IMR-90 (cell line): ENCODE measurements at regions not wholly inside any gene's neighbourhood (a gene's known extent, or its start where the extent isn't known, plus 50 kb on each side); places are given as distances from the start of the nearest gene placed in this dataset.
"Not testable (repeated sequence)": the region's sequence is repeated elsewhere in the genome, so short reads cannot be mapped to it uniquely, and the experiment has no call there.

ENCODE experiments used
- ATAC-seq: fragments of 200-7000 bp; cut with Tn5 transposase; 2 replicates; pipeline ENCODE4 v1.9.1; 2020; ENCODE audit warnings: low read depth, mild to moderate bottlenecking, moderate library complexity
- BruUV-seq: library from RNA; stranded (reverse); fragments of 400-500 nt; replicated peaks from 2 replicates; lab custom pipeline; 2021; lab: Mats Ljungman, UMichigan
- CTCF ChIA-PET: fragments of 300-600 bp; formaldehyde crosslinking; extraction: SDS; loops from one replicate; lab custom pipeline; 2021; ENCODE audit warnings: antibody characterized with exemption; lab: Yijun Ruan, JAX
- POLR2A ChIA-PET: fragments of 300-600 bp; sonication (Branson Sonifier 250); formaldehyde crosslinking; loops from one replicate; lab custom pipeline; 2022; ENCODE audit warnings: antibody characterized with exemption; ENCODE audit not compliant: unreplicated experiment; lab: Charles Lee
- DNase-seq: peaks from one replicate; pipeline ENCODE4 v3.0.0; 2013
- H2AFZ ChIP-seq: replicated peaks from 2 replicates; pipeline ENCODE3; 2013; ENCODE audit warnings: low read length, mild to moderate bottlenecking; ENCODE audit not compliant: poor library complexity
- H2AK5ac ChIP-seq: 2 replicates; pipeline ENCODE4 v1.6.1; 2013; ENCODE audit warnings: low read depth, low read length, inconsistent platforms
- H2AK9ac ChIP-seq: replicated peaks from 2 replicates; pipeline ENCODE3; 2013; ENCODE audit warnings: mild to moderate bottlenecking, low read depth, low read length, moderate library complexity; ENCODE audit not compliant: poor library complexity
- H2BK120ac ChIP-seq: 2 replicates; pipeline ENCODE4 v1.6.1; 2013; ENCODE audit warnings: low read depth, low read length, inconsistent platforms
- H2BK15ac ChIP-seq: 3 replicates; pipeline ENCODE4 v1.6.1; 2013; ENCODE audit warnings: low read depth, low read length, inconsistent platforms
- H2BK20ac ChIP-seq: 2 replicates; pipeline ENCODE4 v1.6.1; 2013; ENCODE audit warnings: low read depth, mild to moderate bottlenecking, inconsistent platforms, low read length, moderate library complexity
- H2BK5ac ChIP-seq: 2 replicates; pipeline ENCODE4 v1.6.1; 2013; ENCODE audit warnings: mild to moderate bottlenecking, low read depth, low read length, inconsistent platforms; ENCODE audit not compliant: poor library complexity, severe bottlenecking
- H3K14ac ChIP-seq: replicated peaks from 2 replicates; pipeline ENCODE4 v1.6.1; 2013; ENCODE audit warnings: low read depth, low read length, inconsistent platforms
- H3K18ac ChIP-seq: 2 replicates; pipeline ENCODE4 v1.6.1; 2013; ENCODE audit warnings: low read depth, low read length, control low read depth
- H3K23ac ChIP-seq: 2 replicates; pipeline ENCODE4 v1.6.1; 2013; ENCODE audit warnings: low read depth, low read length, inconsistent platforms
- H3K27ac ChIP-seq: 2 replicates; pipeline ENCODE4 v1.5.1; 2013; ENCODE audit warnings: mild to moderate bottlenecking, control low read depth, low read length; ENCODE audit not compliant: insufficient read depth
- H3K27me3 ChIP-seq: 2 replicates; pipeline ENCODE4 v1.6.1; 2013; ENCODE audit warnings: low read length; ENCODE audit not compliant: control insufficient read depth, insufficient read depth
- H3K36me3 ChIP-seq: 2 replicates; pipeline ENCODE4 v1.6.1; 2013; ENCODE audit warnings: low read length, mixed read lengths; ENCODE audit not compliant: control insufficient read depth, insufficient read depth
- H3K4ac ChIP-seq: 2 replicates; pipeline ENCODE4 v1.6.1; 2013; ENCODE audit warnings: low read depth, low read length, inconsistent platforms
- H3K4me1 ChIP-seq: 2 replicates; pipeline ENCODE4 v1.6.1; 2013; ENCODE audit warnings: low read length, mixed read lengths; ENCODE audit not compliant: control insufficient read depth, insufficient read depth
- H3K4me2 ChIP-seq: 2 replicates; pipeline ENCODE4 v1.6.1; 2013; ENCODE audit warnings: low read depth, mild to moderate bottlenecking, control low read depth, low read length, moderate library complexity
- H3K4me3 ChIP-seq: 2 replicates; pipeline ENCODE4 v1.5.1; 2013; ENCODE audit warnings: low read depth, mild to moderate bottlenecking, control low read depth, low read length, moderate library complexity; ENCODE audit not compliant: insufficient read depth
- H3K56ac ChIP-seq: 2 replicates; pipeline ENCODE4 v1.6.1; 2013; ENCODE audit warnings: low read length, inconsistent platforms; ENCODE audit not compliant: insufficient read depth; ENCODE audit errors: extremely low read depth
- H3K79me1 ChIP-seq, 2 experiments: 2 replicates each; pipeline ENCODE4 v1.6.1; 2013; ENCODE audit warnings: low read length in 2 of 2, inconsistent platforms in 1 of 2, low read depth in 1 of 2
- H3K9ac ChIP-seq: 2 replicates; pipeline ENCODE4 v1.6.1; 2013; ENCODE audit warnings: low read depth, low read length, control low read depth
- H3K9me1 ChIP-seq: 2 replicates; pipeline ENCODE4 v1.6.1; 2013; ENCODE audit warnings: low read length, inconsistent platforms; ENCODE audit not compliant: insufficient read depth
- H3K9me3 ChIP-seq: 2 replicates; pipeline ENCODE4 v1.6.1; 2013; ENCODE audit warnings: low read length; ENCODE audit not compliant: control insufficient read depth, insufficient read depth
- H4K20me1 ChIP-seq: 2 replicates; pipeline ENCODE4 v1.6.1; 2013; ENCODE audit warnings: low read length, inconsistent platforms; ENCODE audit not compliant: insufficient read depth
- H4K5ac ChIP-seq: 2 replicates; pipeline ENCODE4 v1.6.1; 2013; ENCODE audit warnings: mild to moderate bottlenecking, low read depth, low read length, control low read depth
- H4K8ac ChIP-seq, 2 experiments: 2 replicates each; pipeline ENCODE4 v1.6.1; 2013; ENCODE audit warnings: low read depth in 2 of 2, low read length in 2 of 2, control low read depth in 1 of 2, inconsistent platforms in 1 of 2
- H4K91ac ChIP-seq: 2 replicates; pipeline ENCODE4 v1.6.1; 2013; ENCODE audit warnings: low read depth, low read length, inconsistent platforms; ENCODE audit not compliant: insufficient read depth
- WGBS, 2 experiments: methylation state at CpG; one replicate each; pipeline versions ENCODE4 v1.1.5 to v1.1.7; 2013; ENCODE audit warnings: missing lambda C conversion rate in 2 of 2; ENCODE audit not compliant: insufficient read length in 1 of 2; ENCODE audit errors: extremely low coverage in 2 of 2; 5-methylcytosine and 5-hydroxymethylcytosine counted together
- dilution Hi-C: fragments of 300-500 bp; cut with HindIII; formaldehyde crosslinking; loops from one replicate; pipeline ENCODE4 v1.14.3; 2018; ENCODE audit warnings: low sequenced_read_pairs; ENCODE audit not compliant: unreplicated experiment
- in situ Hi-C: fragments of 300-500 bp; cut with MboI; formaldehyde crosslinking; loops from 3 replicates; pipeline ENCODE4 v1.14.3; 2019; ENCODE audit warnings: low sequenced_read_pairs, inconsistent platforms, mixed read lengths
- intact Hi-C: fragments of 100-400 bp; cut with micrococcal nuclease; formaldehyde crosslinking; loops from 2 replicates; pipeline ENCODE4 v1.10.0; 2022

DNA sequence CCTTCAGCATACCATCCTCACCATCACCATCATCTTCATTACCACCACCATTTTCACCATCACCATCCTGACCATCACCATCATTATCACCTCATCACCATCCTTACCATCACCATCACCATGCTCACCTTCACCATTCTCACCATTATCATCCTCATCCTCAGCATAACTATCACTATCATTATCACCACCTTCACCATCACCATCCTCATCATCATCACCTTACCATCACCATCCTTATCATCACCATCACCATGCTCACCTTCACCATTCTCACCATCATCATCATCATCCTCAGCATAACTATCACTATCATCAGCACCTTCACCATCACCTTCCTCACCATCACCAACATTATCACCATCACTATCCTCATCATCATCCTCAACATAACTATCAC, 360.4 kb downstream of the KCNJ18 start:
- dilution Hi-C loops, H4K20me1 ChIP-seq, H3K14ac ChIP-seq, H2BK20ac ChIP-seq, H2AK9ac ChIP-seq, DNase-seq, H2BK120ac ChIP-seq, H2AFZ ChIP-seq, H2AK5ac ChIP-seq, H2BK5ac ChIP-seq, H3K18ac ChIP-seq, H4K91ac ChIP-seq, H3K4me2 ChIP-seq, H3K56ac ChIP-seq, H4K5ac ChIP-seq, H3K4me1 ChIP-seq, H3K23ac ChIP-seq, H3K9me3 ChIP-seq, H3K9me1 ChIP-seq, in situ Hi-C loops, H3K9ac ChIP-seq, H3K4ac ChIP-seq, BruUV-seq, ATAC-seq, intact Hi-C loops, H2BK15ac ChIP-seq, POLR2A ChIA-PET, H4K8ac ChIP-seq, H3K36me3 ChIP-seq, CTCF ChIA-PET, H3K79me1 ChIP-seq, H3K27ac ChIP-seq, H3K27me3 ChIP-seq, H3K4me3 ChIP-seq: not testable (repeated sequence)

DNA sequence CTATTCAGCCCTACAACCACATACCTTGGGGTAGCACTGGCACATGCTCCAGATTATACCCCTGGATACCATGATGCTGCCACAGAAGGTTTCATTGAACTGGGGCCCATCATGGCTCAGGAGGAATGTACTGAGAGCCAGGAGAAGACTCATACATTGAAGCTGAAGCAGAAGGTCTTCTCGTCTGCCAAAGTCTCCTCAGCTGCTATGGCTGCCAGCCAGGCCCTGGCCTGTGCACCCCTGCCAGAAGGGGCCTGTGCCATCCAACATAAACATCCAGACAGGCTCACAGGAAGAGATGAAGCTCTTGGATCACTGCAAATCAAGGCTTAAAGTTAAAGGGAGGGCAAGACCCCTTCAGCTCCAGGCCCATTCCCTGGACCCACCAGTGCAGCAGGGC, 364.2 kb downstream of the KCNJ18 start:
- H3K36me3 ChIP-seq, ATAC-seq, H3K4me2 ChIP-seq, H3K14ac ChIP-seq, H2BK15ac ChIP-seq, intact Hi-C loops, H3K4me1 ChIP-seq, H3K27ac ChIP-seq, H4K5ac ChIP-seq, H2BK120ac ChIP-seq, H3K9ac ChIP-seq, dilution Hi-C loops, H3K56ac ChIP-seq, BruUV-seq, H3K23ac ChIP-seq, in situ Hi-C loops, H3K9me3 ChIP-seq, H2AK5ac ChIP-seq, H4K8ac ChIP-seq, H4K20me1 ChIP-seq, H3K79me1 ChIP-seq, CTCF ChIA-PET, H4K91ac ChIP-seq, H3K9me1 ChIP-seq, H3K4me3 ChIP-seq, POLR2A ChIA-PET, H3K18ac ChIP-seq, H3K4ac ChIP-seq, H2BK20ac ChIP-seq, H3K27me3 ChIP-seq, H2AFZ ChIP-seq, DNase-seq, H2BK5ac ChIP-seq, H2AK9ac ChIP-seq: not testable (repeated sequence)
- WGBS, 2 experiments = no CpG with 5 or more reads among the region's 1 CpG
